ENCODE measurements at regions not wholly inside any gene's neighbourhood (a gene's known extent, or its start where the extent isn't known, plus 50 kb on each side); places are given as distances from the start of the nearest gene placed in this dataset.

DNA sequence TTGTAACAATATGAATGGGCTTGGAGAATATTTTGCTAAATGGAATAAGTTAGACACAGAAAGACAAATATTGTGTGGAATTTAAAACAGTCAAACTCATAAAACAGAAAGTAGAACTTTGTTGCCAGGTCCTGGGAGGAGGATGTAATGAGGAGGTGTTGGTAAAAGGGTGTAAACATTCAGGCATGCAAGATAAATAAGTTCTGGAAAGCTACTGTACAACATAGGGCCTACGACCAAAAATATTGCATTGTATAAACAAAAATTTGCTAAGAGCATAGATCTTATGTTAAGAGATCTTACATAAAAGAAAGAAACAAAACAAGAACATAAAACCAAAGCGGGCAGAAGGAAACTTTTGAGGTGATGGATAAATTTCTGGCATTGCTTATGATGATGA lies 1907.8 kb upstream of the PCDH20 start:
- H3K4me3 ChIP-seq (ENCODE audit: low read depth, low read length) = no peak overlapping the region
- no peak for DNase-seq (ENCODE audit: low read depth)
- in situ Hi-C loops (cut with HindIII; ENCODE audit: low sequenced_read_pairs) = no loop called here
- TF ChIP-seq, protein P1, sequence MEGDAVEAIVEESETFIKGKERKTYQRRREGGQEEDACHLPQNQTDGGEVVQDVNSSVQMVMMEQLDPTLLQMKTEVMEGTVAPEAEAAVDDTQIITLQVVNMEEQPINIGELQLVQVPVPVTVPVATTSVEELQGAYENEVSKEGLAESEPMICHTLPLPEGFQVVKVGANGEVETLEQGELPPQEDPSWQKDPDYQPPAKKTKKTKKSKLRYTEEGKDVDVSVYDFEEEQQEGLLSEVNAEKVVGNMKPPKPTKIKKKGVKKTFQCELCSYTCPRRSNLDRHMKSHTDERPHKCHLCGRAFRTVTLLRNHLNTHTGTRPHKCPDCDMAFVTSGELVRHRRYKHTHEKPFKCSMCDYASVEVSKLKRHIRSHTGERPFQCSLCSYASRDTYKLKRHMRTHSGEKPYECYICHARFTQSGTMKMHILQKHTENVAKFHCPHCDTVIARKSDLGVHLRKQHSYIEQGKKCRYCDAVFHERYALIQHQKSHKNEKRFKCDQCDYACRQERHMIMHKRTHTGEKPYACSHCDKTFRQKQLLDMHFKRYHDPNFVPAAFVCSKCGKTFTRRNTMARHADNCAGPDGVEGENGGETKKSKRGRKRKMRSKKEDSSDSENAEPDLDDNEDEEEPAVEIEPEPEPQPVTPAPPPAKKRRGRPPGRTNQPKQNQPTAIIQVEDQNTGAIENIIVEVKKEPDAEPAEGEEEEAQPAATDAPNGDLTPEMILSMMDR (IDR thresholded peaks at IDR 0.05; ENCODE audit: low read depth, low read length, missing control alignments) = no peak

GRCh38 chr13:63311587-63311986 lies 1895.9 kb upstream of the PCDH20 start:
- TF ChIP-seq, protein P1 (IDR thresholded peaks at IDR 0.05; ENCODE audit: low read depth, low read length, missing control alignments) = no peak
- DNase-seq (ENCODE audit: low read depth) = no peak
- no peak overlapping the region for H3K4me3 ChIP-seq (ENCODE audit: low read depth, low read length)
- in situ Hi-C loops (cut with HindIII; ENCODE audit: low sequenced_read_pairs) = no loop called here

DNA sequence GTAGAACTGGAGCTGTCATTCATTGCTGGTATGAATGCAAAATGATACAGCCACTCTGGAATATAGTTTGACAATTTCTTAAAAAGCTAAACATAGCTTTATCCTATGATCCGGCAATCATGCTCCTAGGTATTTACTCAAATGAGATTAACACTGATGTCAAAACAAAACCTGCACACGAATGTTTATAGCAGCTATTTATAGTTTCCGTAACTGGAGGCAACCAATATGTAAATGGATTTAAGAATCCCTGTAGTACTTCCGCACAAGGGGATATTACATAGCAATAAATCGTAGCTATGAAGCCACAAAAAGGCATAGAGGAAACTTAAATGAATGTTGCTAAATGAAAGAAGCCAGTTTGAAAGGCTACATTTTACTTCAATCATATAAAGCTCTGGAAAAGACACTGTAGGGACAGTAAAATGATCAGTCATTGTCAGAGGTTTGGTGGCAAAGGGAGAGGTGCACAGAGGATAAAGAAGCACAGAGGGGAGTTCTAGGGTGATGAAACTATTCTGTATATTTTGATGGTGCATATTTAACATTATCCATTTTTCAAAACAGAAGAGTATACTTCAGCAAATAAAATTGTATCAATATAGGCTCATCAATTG lies 1893.0 kb upstream of the PCDH20 start:
- in situ Hi-C loops (cut with HindIII; ENCODE audit: low sequenced_read_pairs) = no loop called here
- H3K4me3 ChIP-seq (ENCODE audit: low read depth, low read length) = no peak overlapping the region
- no peak for DNase-seq (ENCODE audit: low read depth)
- TF ChIP-seq, protein P1 (IDR thresholded peaks at IDR 0.05; ENCODE audit: low read depth, low read length, missing control alignments) = no peak

DNA sequence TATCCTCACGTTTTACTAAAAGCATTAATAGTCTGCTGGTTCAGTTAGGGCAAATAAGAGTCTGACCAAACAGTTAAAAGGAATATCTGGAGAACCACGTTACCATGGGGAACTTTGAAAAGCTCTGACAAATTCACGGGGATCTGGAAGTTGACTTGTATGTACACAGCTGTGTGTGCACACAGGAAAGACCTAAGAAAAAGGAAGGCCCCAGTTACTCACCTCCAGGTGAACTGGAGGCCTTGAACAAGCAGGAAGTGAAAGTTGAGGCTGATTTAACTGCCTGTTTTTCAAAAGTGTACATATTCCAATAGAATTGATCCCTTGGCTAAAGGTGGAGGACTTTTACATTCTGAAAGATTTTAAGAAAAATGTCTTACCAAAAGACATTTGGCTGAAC lies 1891.6 kb upstream of the PCDH20 start:
- H3K4me3 ChIP-seq (ENCODE audit: low read depth, low read length) = no peak overlapping the region
- TF ChIP-seq, protein P1 (IDR thresholded peaks at IDR 0.05; ENCODE audit: low read depth, low read length, missing control alignments) = no peak
- in situ Hi-C loops (cut with HindIII; ENCODE audit: low sequenced_read_pairs) = no loop called here
- no peak for DNase-seq (ENCODE audit: low read depth)

- no peak overlapping the region for H3K4me3 ChIP-seq (ENCODE audit: low read depth, low read length)
- in situ Hi-C loops (cut with HindIII; ENCODE audit: low sequenced_read_pairs) = no loop called here
- TF ChIP-seq, protein P1 (IDR thresholded peaks at IDR 0.05; ENCODE audit: low read depth, low read length, missing control alignments) = no peak
- DNase-seq (ENCODE audit: low read depth) = no peak
Measured at GRCh38 chr13:63305641-63306133, 1890.0 kb upstream of the PCDH20 start.

- in situ Hi-C loops (cut with HindIII; ENCODE audit: low sequenced_read_pairs) = no loop called here
Measured at GRCh38 chr13:63304497-63304896, 1888.8 kb upstream of the PCDH20 start.

More at GRCh38 chr13:63304497-63304896, 1888.8 kb upstream of the PCDH20 start:
- H3K4me3 ChIP-seq (ENCODE audit: low read depth, low read length) = no peak overlapping the region
- DNase-seq (ENCODE audit: low read depth) = no peak
- TF ChIP-seq, protein P1 (IDR thresholded peaks at IDR 0.05; ENCODE audit: low read depth, low read length, missing control alignments) = no peak
